Testis (tissue), 2 donors: ENCODE measurements at regions not wholly inside any gene's neighbourhood (a gene's known extent, or its start where the extent isn't known, plus 50 kb on each side); places are given as distances from the start of the nearest gene placed in this dataset.

Experiments
- CTCF ChIP-seq, 3 experiments: fragments of 450-650 bp in 2 of 3; fragments of 200-600 bp in 1 of 3; sonication (generic) in 1 of 3; IDR thresholded peaks; one replicate each; pipeline ENCODE4 v1.5.1; 2016 to 2019; ENCODE audit warnings: antibody characterized with exemption in 3 of 3, mild to moderate bottlenecking in 2 of 3, moderate library complexity in 1 of 3
- POLR2A ChIP-seq: fragments of 450-650 bp; IDR thresholded peaks from one replicate; pipeline ENCODE4 v1.6.1; 2017; ENCODE audit warnings: antibody characterized with exemption, mild to moderate bottlenecking, moderate library complexity

- TF ChIP-seq POLR2A (no peak), CTCF (IDR thresholded peaks at IDR 0.05) (no peak)
These were observed 1122.2 kb upstream of the CELF2 start for GRCh38 chr10:9895453-9895852.
